GM12878 (cell line): ENCODE measurements at regions not wholly inside any gene's neighbourhood (a gene's known extent, or its start where the extent isn't known, plus 50 kb on each side); places are given as distances from the start of the nearest gene placed in this dataset.

Experiments
- CHD2 ChIP-seq: IDR thresholded peaks from 2 replicates; pipeline ENCODE4 v1.6.1; 2011; ENCODE audit warnings: low read depth, low read length, improper control_type of control experiment, borderline replicate concordance
- GATAD2B ChIP-seq: fragments of 450-650 bp; conservative IDR thresholded peaks from 2 replicates; pipeline ENCODE4 v1.6.1; 2017; ENCODE audit warnings: low read depth, mild to moderate bottlenecking, moderate library complexity
- NR2C1 ChIP-seq: fragments of 450-650 bp; IDR thresholded peaks from 2 replicates; pipeline ENCODE4 v1.6.1; 2017; ENCODE audit warnings: antibody characterized with exemption, mild to moderate bottlenecking, moderate library complexity
- NR2C2 ChIP-seq: IDR thresholded peaks from 2 replicates; pipeline ENCODE4 v1.6.1; 2011; ENCODE audit warnings: borderline replicate concordance, low read depth; ENCODE audit not compliant: control insufficient read depth, insufficient read length
- POLR2A ChIP-seq: IDR thresholded peaks from 2 replicates; pipeline ENCODE4 v1.6.1; 2011; ENCODE audit warnings: low read depth, mild to moderate bottlenecking, low read length
- STAT1 ChIP-seq: fragments of 450-650 bp; conservative IDR thresholded peaks from 2 replicates; pipeline ENCODE4 v1.6.1; 2014; ENCODE audit warnings: antibody characterized with exemption, mild to moderate bottlenecking
- SUZ12 ChIP-seq: fragments of 200-600 bp; sonication (generic); IDR thresholded peaks from one replicate; pipeline ENCODE4 v1.6.1; 2018; ENCODE audit warnings: antibody characterized with exemption, mild to moderate bottlenecking; ENCODE audit not compliant: unreplicated experiment
- TF ChIP-seq, protein P1 (sequence below), 3 experiments: IDR thresholded peaks in 2 of 3; conservative IDR thresholded peaks in 1 of 3; 2 replicates each; pipeline ENCODE4 v1.5.1; 2011; ENCODE audit warnings: low read depth in 3 of 3, low read length in 3 of 3, mild to moderate bottlenecking in 3 of 3, control low read depth in 2 of 3, moderate library complexity in 2 of 3, inconsistent platforms in 1 of 3, mixed read lengths in 1 of 3; ENCODE audit not compliant: control insufficient read depth in 2 of 3, insufficient read depth in 1 of 3; ENCODE audit errors: extremely low read depth in 1 of 3
- TF ChIP-seq, protein P2 (sequence below): IDR thresholded peaks from 2 replicates; pipeline ENCODE4 v1.6.1; 2012; ENCODE audit warnings: low read depth, low read length, improper control_type of control experiment
- TF ChIP-seq, protein P3 (sequence below): fragments of 450-650 bp; formaldehyde crosslinking; IDR thresholded peaks from 2 replicates; pipeline ENCODE4 v1.4.0; 2020; ENCODE audit warnings: mild to moderate bottlenecking, moderate library complexity

DNA sequence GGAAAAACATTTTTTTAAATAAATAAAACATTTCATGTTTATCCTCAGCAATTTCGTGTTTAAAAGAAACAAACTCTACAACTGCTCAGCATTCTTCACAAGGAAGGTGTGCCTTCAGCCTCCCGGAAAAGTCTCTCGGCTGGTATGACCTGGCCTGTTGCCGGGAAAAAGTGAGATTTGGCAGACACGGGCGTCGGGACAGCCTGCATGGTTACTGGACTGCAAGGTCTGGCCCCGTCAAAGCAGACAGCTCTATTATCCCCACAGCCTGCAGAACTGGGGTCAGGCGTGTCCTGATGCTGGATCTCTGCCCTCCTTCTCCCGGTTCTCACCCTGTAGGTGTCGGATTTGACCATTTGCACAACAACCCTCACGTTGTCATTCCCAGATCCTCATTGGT, 120.3 kb upstream of the SPATA31C2 start:
- TF ChIP-seq, protein P1, sequence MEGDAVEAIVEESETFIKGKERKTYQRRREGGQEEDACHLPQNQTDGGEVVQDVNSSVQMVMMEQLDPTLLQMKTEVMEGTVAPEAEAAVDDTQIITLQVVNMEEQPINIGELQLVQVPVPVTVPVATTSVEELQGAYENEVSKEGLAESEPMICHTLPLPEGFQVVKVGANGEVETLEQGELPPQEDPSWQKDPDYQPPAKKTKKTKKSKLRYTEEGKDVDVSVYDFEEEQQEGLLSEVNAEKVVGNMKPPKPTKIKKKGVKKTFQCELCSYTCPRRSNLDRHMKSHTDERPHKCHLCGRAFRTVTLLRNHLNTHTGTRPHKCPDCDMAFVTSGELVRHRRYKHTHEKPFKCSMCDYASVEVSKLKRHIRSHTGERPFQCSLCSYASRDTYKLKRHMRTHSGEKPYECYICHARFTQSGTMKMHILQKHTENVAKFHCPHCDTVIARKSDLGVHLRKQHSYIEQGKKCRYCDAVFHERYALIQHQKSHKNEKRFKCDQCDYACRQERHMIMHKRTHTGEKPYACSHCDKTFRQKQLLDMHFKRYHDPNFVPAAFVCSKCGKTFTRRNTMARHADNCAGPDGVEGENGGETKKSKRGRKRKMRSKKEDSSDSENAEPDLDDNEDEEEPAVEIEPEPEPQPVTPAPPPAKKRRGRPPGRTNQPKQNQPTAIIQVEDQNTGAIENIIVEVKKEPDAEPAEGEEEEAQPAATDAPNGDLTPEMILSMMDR (IDR thresholded peaks at IDR 0.05 in 2 of 3, conservative IDR thresholded peaks at IDR 0.05 in 1 of 3; ENCODE audit: control insufficient read depth in 2 of 3, extremely low read depth in 1 of 3, insufficient read depth in 1 of 3, low read depth in 3 of 3, low read length in 3 of 3), result no peak
- TF ChIP-seq GATAD2B, result no peak
- no peak for TF ChIP-seq NR2C2
- TF ChIP-seq, protein P2, sequence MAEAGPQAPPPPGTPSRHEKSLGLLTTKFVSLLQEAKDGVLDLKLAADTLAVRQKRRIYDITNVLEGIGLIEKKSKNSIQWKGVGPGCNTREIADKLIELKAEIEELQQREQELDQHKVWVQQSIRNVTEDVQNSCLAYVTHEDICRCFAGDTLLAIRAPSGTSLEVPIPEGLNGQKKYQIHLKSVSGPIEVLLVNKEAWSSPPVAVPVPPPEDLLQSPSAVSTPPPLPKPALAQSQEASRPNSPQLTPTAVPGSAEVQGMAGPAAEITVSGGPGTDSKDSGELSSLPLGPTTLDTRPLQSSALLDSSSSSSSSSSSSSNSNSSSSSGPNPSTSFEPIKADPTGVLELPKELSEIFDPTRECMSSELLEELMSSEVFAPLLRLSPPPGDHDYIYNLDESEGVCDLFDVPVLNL, result no peak
- no peak for TF ChIP-seq SUZ12
- no peak for TF ChIP-seq CHD2
- TF ChIP-seq NR2C1, result no peak
- no peak for TF ChIP-seq POLR2A
- TF ChIP-seq, protein P3, sequence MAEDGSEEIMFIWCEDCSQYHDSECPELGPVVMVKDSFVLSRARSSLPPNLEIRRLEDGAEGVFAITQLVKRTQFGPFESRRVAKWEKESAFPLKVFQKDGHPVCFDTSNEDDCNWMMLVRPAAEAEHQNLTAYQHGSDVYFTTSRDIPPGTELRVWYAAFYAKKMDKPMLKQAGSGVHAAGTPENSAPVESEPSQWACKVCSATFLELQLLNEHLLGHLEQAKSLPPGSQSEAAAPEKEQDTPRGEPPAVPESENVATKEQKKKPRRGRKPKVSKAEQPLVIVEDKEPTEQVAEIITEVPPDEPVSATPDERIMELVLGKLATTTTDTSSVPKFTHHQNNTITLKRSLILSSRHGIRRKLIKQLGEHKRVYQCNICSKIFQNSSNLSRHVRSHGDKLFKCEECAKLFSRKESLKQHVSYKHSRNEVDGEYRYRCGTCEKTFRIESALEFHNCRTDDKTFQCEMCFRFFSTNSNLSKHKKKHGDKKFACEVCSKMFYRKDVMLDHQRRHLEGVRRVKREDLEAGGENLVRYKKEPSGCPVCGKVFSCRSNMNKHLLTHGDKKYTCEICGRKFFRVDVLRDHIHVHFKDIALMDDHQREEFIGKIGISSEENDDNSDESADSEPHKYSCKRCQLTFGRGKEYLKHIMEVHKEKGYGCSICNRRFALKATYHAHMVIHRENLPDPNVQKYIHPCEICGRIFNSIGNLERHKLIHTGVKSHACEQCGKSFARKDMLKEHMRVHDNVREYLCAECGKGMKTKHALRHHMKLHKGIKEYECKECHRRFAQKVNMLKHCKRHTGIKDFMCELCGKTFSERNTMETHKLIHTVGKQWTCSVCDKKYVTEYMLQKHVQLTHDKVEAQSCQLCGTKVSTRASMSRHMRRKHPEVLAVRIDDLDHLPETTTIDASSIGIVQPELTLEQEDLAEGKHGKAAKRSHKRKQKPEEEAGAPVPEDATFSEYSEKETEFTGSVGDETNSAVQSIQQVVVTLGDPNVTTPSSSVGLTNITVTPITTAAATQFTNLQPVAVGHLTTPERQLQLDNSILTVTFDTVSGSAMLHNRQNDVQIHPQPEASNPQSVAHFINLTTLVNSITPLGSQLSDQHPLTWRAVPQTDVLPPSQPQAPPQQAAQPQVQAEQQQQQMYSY (CRISPR knock-in tag), result no peak
- no peak for TF ChIP-seq STAT1
